ENCODE measurements at regions not wholly inside any gene's neighbourhood (a gene's known extent, or its start where the extent isn't known, plus 50 kb on each side); places are given as distances from the start of the nearest gene placed in this dataset.
"Not testable (repeated sequence)": the region's sequence is repeated elsewhere in the genome, so short reads cannot be mapped to it uniquely, and the experiment has no call there.

DNA sequence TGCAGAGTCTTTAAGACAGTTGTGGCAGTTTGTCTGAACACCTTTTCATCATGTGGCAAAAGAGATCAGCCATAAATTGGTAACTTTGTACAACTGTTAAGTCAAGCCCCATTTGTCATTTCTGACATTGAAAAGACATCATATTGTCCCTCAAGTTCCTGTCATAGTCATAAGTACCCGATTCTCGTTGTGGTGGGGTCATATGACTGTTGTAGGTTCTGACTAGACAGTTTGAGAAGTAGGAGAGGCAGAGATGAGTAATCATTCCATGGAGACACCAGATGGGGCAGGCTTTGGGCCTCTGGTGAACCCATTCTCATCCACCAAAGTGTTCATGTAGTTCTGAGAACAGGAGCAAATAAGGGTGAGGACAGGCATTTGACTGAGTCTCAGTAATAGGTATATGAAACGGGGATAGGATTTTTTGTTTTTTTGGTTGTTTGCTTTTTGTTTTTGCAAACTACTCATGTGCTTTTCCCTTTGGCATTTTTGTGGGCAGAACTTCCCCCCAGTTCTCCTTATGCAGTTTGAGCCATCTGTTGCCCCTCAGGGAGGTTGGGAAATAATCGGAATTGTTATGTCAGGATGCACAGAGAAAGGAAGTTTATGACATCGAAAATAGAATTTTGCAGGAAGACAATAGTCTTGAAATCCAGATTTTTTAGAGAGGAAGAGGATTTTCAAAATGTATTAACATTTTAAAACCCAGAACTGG lies 86.9 kb upstream of the KCNE2 start:
- no peak for DNase-seq

DNA sequence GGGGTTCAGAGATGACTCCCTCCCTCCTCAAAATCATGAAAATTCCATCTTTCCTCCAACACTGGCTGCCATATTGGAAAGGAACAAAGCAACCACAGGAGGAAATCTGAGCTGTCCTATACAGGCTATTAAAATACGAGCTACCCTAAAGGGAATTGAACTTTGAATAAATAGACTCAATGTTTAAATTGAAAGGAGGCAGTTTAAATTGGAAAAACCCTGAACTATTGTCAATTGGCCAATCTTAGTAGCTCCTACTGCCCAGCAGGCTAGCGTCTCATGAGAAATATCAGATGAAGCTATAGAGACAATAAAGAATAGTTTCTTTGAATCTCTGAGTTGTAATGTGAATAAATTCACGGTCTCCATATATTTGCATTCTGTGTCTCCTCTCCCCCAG lies 85.4 kb upstream of the KCNE2 start:
- DNase-seq: no peak

DNA sequence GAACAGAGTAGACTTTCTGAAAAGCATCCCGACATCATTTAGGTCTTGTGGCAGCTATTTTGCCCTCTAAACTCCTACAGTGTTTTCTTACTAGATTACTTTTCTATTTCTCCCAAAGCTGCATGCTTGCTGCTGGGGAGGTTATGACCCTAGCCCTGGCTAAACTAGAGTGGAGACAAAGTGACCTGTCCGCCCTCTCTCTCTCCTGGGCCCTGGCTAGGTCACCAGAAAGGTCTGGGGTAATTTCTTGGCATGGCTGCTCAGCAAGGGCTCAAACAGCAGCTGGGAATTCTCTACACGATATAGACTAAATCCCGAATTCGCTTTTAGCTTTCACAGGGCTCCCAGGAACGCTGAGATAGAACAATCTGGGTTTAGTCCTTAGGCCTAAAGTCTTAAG lies 84.5 kb upstream of the KCNE2 start:
- no peak for DNase-seq

DNA sequence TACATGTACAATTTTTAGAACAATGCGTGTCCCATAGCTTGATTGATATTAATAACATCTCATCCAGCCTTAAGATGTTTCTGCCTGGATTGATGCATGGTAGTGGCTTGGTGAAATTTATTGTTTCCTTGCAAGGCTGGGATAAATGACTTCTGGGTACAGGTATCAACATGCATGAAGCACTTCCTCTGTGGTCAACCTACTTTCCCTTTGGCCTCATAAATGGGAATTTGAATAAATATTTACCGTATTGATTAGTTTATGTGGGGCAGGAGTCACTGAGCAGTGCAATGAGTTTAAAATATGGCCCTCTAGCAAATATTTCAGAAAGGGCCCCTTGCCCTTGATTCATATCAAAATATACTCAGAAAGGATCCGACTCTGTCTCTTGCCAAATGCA lies 83.9 kb upstream of the KCNE2 start:
- DNase-seq: no peak

DNA sequence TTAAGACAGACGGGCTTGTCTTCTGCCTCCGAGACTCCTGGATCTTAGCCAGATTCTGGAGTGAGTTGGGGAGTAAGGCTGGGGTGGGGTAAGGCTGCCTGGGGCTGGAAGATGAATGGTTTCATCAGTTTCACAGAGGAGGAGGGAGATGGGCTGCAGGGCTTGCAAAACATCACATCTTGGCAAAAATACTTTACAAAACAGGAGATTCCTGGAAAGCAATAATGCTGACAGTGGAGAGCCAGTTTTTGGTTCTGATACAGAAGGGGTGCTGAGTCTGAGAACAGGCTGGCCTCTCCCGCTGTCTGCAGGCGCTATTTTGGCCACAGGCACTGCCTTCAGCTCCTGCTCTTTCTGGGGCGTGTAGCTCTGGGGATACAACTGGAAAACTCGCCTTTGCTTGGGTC lies 83.4 kb upstream of the KCNE2 start:
- DNase-seq: no peak

DNA sequence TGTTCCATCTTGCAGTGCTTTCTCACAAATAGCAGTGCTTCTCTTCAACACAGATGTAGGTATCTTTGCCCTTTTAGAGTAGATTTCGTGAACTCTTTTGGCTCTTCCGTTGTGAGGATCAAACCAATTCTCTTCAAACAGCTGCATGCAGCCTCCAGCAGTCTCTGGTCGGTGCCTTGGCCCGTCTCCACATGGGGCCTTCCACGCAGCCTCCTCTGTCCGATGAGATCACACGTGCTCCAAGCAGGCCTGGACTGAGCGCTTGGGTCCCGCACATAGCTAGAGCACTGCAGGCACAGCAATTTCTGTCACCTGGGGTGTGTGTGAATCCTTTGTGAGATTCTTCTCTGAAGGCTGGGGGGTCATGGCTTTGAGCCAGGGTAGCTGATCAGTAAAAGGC lies 82.8 kb upstream of the KCNE2 start:
- DNase-seq: no peak

DNA sequence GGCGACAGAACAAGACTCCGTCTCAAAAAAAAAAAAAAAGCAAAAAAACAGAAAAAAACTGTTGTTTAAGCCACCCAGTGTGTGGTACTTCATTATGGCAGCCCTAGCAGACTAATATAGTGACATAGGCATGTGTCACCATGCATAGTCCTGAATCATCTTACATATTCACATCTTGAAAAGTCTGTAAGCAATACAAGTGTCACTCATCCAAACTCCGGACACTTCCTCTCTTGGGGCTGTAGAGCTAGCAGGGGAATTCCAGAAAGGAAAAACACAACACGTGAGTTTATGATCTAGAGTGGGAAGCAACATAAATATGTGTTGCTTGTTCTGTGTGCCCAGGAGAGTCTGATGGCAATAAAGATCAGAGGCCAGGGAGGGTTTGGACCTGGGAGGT lies 81.6 kb upstream of the KCNE2 start:
- no peak for DNase-seq

DNA sequence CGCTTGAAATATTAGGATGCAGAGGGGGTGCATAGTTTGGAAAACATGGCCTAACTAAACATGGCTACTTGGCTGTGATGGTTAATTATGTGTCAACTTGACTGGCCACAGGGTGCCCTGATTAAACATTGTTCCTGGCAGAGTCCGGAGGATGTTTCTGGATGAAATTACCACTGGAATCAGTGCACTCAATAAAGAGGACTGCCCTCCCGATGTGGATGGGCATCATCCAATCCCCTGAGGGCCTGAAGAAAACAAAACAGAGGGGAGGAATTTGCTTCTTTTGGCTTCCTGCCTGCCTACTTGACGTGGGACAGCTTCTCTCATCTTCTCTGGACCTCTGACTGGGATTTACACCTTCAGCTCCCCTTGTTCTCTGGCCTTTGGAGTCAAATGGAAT lies 79.1 kb upstream of the KCNE2 start:
- no peak for DNase-seq

DNA sequence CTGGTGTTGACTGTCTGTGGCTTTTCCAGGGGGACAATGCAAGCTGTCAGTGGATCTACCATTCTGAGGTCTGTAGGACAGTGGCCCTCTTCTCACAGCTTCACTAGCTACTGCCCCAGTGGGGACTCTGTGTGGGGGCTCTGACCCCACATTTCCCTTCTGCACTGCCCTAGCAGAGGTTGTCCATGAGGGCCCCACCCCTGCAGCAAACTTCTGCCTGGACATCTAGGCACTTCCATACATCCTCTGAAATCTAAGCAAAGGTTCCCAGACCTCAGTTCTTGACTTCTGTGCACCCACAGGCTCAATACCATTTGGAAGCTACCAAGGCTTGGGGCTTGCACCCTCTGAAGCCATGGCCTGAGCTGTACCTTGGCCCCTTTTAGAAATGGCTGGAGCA lies 75.8 kb upstream of the KCNE2 start:
- DNase-seq: not testable (repeated sequence)

DNA sequence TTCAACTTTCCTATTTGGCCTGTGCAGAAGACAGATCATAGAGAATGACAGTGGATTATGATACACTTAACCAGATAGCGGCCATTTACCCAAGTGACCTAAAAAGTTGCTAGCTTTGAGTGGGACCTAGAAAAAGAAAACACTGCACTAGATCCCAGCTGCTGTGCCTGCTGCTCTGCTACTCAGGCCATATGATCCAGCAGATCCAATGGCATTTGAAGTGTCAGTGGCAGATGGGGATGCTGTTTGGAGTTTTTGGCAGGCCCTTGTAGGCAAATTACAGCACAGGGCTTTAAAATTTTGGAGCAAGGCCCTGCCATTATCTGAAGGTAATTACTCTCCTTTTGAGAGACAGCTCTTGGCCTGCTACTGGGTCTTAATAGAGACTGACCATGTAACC lies 74.0 kb upstream of the KCNE2 start:
- DNase-seq: no peak

DNA sequence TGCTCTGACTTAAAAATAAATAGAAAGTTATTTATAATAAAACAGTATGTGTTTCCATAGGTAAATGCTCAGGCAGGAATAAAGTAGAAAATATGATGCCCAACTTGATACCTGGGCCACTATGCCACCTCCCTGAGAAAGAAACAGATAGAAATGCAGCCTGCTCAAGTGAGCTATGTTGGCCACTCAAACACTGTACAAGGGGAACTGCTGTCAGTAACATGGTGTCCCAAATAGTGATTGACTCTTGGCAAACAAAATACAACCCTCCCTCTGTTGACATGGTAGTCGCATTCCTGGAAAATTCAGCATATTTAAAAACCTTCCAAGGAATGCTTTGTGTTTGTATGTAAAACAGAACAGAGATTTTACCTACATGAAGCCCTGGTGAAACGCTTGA lies 66.9 kb upstream of the KCNE2 start:
- no peak for DNase-seq

DNA sequence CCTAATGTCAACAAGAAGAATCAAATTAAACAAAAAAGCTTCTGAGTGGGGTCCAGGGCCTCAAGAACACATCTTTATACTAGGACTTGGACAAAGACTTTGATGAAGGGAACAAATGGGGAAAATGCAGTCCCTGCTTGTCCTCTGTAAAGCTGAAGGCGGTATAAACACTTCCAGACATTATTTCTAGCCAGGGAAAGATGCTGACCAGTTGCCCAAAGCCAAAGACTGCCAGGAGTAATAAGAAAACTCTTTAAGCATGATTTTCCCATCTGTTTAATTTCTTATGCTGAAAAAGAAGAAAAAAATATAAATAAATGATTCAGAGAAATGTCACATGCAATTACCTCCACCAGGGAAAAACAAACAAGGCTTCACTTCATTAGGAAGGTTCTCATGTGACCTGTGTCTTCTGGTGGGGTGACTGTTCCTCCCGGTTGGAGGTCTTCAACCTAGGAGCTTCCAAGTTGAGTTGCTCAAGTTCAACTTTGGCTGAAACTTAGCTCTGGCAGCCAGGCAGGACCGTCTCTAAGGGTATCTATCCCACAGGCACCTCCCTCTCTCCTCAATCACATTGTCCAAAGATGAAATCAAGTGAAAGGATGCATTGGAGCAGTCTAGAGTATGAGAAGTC lies 65.2 kb upstream of the KCNE2 start:
- DNase-seq: no peak

DNA sequence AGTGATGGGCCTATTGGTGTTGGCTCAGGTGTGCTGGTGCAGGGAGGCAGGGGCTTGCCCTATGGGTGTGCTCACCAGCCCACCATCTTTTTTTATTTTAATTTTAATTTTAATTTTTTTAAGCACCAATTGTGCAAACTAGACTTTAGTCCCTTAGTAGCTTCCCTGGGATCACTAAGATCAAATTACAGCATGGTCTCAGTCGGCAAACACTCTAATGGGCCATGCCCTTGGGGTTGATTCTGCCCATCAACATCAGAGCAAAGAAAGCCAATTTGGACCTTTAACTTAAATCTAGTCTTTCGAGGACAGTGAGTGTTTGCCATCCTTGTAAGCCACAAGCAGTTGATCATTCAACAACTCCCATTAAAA lies 64.7 kb upstream of the KCNE2 start:
- DNase-seq: no peak

DNA sequence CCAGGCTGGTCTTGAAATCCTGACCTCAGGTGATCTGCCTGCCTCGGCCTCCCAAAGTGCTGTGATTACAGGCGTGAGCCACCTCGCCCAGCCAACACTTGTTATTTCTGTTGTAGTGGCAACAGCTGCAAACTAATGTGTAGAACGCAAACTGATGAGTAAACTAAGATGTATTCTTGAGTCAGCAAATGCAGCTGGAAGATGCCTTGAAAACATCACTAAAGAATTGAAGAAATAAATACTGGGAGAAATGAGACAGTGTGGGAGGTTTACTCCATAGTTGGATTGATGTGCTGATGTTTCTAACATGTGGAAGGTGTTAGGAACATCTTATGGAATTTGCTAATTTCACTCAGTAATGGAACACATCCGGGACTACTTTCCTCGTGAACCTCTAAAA lies 61.3 kb upstream of the KCNE2 start:
- no peak for DNase-seq

DNA sequence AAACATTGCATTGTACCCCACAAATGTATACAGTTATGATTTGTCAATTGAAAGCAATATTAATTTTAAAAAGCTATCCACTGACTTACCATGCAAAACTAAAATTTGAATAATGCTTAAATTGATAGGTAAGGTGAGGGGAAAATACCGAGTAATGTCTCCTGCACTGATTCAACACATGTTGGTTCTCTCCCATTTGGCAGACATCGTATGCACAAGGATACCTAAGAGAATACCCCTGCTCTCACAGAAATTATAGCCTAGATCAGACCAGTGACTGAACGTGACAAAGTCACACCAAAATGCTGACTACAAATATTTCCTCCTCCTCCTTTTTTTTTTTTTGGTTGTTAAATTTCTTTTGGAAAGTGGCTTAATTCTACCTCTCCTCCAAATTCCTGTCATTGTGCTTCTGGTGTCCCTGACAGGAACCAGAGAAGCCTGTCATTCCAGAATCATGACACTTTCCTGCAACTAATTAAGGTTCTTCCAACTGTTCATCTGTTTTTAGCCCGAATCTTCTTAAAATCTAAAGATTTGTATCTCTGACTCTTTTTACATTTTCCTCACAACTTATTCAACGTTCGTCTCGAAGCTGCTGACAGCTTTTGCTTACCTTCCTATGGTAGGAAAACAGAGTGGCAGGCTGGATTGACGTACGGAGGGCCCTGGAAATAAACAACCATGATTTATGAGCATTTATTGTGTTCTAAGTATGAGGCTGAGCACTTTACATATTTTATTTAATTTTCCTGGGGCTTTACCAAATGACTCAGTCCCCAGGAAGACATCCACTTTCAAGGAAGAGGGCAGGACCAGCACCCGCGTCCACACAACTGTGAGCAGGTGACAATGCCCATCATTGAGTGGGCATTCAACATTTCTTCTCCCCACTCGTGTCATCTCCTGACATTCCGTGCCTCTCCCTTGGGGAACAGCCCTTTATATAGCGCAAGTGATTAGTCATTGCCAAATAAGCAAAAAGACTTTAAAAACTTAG lies 57.9 kb upstream of the KCNE2 start:
- DNase-seq: no peak

DNA sequence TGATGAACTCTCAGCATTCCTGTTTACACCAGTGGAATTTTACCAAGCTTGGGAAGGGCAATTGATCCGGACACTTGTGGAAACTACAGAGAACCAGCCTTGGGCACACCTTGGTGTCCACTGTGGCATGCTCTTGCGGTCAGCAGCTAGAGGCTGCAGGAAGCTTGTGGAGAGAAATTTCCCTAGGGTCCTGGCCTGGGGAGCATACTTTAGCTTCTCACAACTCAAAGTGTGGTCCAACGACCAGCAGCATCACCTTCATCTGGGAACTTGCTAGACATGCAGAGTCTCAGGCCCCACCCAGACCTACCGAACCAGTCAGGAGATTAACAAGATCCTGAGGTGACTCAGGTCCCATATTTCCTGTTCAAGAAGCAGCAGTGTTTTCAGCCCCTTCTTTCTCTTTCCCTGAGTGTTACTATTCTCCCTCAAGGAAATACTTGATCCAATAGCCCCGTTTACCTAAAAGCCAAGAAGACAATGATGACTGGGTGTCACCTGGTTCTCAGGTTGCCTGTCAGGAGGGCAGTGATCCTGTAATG lies 55.7 kb upstream of the KCNE2 start:
- no peak for DNase-seq

DNA sequence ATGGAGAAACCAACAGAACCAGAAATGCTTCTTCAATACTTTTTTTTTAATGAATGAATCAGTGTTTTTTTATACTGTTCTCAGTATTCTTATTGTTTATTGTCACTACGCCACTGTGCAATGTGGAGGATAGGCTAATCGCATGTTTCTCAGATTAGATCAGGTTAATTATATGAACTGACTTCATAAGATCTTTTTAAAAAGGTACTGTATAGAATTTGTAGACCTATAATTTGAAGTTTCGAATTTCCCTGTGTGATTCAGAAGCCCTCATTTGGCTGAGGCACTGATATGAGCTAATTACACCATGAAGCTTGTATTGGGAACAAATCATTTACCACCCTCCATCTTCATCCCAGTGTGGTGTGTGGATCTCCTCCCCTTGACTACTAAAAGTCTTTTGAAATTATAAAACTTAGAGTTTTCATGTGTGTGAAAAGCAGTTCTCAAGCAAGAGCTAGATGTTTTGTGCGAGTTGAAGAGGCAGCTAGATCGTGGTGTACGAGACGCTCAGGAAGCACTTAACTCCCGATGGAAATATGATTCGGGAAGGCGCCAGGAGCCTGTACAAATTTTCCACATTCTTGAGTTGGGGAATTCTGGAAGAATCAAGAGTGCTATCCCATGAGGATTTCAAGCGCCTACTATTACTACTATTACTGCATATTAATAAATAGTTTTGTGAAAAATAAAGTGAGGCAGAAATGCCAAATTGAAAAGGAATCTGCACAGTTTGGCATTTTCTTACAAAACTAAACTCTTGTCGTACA lies 52.1 kb upstream of the KCNE2 start:
- no peak for DNase-seq

DNA sequence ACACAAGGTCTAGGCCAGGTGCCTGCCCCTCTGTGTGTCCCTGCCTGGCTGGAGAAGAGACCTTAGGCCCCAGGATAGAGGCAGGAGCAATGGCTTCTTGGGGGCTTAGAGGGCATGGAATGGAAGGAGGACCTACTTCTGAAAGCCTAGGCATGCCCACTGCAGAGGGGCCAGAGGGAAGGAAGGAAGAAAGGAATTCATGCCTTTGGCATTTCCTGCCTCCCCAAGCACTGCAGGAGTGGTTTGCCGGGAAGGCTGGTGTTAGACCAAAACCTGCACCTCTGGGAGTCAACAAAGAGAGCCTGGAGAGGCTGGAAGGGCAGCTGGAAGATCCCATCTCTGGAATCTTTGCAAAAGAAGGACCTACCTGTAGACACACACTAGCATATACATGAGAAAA lies 50.7 kb upstream of the KCNE2 start:
- DNase-seq: no peak
